DND-41 (cell line): ENCODE measurements at regions not wholly inside any gene's neighbourhood (a gene's known extent, or its start where the extent isn't known, plus 50 kb on each side); places are given as distances from the start of the nearest gene placed in this dataset.

Experiments
- CTCF ChIP-seq: IDR thresholded peaks from 2 replicates; pipeline ENCODE4 v1.5.1; 2012; ENCODE audit warnings: borderline replicate concordance, low read length, moderate library complexity, mild to moderate bottlenecking; ENCODE audit not compliant: poor library complexity, severe bottlenecking; ENCODE audit errors: extremely low read depth
- EZH2 ChIP-seq: IDR thresholded peaks from 3 replicates; pipeline ENCODE4 v1.6.1; 2012; ENCODE audit warnings: borderline replicate concordance, low read depth, mild to moderate bottlenecking, moderate library complexity, low read length, inconsistent platforms; ENCODE audit not compliant: severe bottlenecking

GRCh38 chr13:60850526-60850925, 453.5 kb downstream of the TDRD3 start:
- no peak for TF ChIP-seq CTCF
- no peak for TF ChIP-seq EZH2
